NCI-H774 (cell line): ENCODE measurements at regions not wholly inside any gene's neighbourhood (a gene's known extent, or its start where the extent isn't known, plus 50 kb on each side); places are given as distances from the start of the nearest gene placed in this dataset.

Source experiments
- DNase-seq: peaks from one replicate; lab custom pipeline; 2025; lab: John Stamatoyannopoulos, UW

DNA sequence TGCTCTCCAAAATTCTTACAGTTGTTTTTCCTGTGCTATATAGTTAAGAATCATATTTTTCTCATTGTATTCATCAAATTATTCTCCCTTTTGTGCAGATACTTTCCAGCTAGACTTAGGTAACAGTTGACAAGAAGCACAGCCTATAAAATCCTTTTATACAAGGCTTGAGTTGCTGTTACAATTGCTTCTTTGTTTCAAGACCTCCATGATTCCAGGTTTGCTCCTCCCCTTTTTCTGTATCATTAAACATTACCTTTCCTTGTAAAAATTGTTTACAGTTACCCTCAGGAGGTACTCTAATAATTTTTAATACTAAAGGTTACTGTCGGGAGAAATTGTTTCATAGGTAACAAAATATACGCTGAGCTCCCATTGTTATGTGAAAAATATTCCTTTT lies 192.3 kb upstream of the GRID2 start:
- no peak for DNase-seq

GRCh38 chr4:92112805-92113204 lies 191.0 kb upstream of the GRID2 start:
- no peak for DNase-seq

- DNase-seq: no peak
Observed at GRCh38 chr4:92120810-92121498, 182.8 kb upstream of the GRID2 start.

- DNase-seq: no peak
Observed at GRCh38 chr4:92122911-92123310, 180.9 kb upstream of the GRID2 start.

- DNase-seq: no peak
Observed at GRCh38 chr4:92128676-92129075, 175.1 kb upstream of the GRID2 start.

DNA sequence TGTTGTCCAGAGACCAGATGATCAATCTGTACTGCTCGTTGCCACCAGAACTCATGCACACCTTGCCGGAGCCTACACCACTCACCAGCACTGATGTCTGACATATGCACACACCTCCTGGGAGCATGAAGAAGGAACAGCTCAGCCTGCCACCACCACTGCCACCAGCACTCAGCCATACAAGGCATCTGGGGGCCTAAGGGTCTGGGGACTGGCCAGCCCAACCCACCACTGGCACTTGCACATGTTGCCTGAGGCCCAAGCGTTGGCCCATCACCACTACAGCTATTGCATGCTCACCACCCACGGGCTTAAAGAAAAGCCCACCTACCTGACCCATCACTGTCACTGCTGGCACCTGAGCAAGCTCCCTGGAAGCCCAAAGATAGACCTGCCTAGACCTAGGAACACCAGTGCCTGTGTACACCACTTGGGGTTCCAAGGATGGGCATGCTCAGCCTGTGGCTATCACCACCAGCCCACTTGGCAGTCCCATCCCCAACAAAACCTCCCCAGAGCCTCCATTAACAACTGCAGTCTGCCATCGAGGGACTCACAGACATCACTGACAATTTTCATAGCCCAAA lies 174.3 kb upstream of the GRID2 start:
- no peak for DNase-seq

GRCh38 chr4:92136434-92136833 lies 167.3 kb upstream of the GRID2 start:
- DNase-seq: no peak

DNA sequence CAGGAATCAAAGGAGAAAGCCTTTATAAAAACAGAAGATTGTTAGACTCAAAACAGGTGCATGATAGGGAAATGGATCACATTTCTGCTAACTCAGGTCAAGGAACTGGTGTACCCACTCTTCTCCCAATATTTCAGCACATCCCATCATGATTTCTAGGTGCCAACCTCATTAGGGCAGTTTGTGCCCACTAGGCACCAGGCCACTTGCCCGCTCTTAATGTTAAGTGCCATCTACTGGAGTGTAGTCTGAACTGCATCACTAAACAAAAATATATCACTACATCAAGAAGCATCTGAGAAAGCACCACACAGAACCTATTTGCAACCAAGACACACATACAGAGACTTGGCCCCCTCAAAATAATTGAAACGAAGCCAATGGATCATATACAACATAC lies 140.4 kb upstream of the GRID2 start:
- no peak for DNase-seq

GRCh38 chr4:92170340-92170739 lies 133.4 kb upstream of the GRID2 start:
- DNase-seq: no peak

- no peak for DNase-seq
Observed at GRCh38 chr4:92172203-92172602, 131.6 kb upstream of the GRID2 start.

DNA sequence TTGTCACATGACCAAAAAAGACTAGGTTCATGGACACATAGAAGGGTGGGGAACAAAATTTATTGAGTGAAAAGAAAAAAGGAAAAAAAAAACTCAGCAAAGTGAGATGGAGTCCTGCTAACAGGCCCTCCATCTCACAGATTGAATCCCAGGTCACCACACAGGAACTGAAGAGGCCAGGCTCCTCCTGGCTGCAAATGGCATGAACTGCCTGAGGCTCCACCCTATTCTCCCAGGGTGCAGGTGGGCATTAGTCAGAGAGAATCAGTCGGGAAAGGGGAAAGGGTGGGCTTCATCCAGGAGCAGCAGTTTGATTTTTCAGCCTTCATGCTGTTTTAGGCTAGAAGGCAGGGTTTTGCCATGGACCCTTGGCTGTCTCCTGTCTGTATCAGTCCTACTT lies 128.5 kb upstream of the GRID2 start:
- DNase-seq: no peak

GRCh38 chr4:92182006-92182735 lies 121.6 kb upstream of the GRID2 start:
- no peak for DNase-seq

DNA sequence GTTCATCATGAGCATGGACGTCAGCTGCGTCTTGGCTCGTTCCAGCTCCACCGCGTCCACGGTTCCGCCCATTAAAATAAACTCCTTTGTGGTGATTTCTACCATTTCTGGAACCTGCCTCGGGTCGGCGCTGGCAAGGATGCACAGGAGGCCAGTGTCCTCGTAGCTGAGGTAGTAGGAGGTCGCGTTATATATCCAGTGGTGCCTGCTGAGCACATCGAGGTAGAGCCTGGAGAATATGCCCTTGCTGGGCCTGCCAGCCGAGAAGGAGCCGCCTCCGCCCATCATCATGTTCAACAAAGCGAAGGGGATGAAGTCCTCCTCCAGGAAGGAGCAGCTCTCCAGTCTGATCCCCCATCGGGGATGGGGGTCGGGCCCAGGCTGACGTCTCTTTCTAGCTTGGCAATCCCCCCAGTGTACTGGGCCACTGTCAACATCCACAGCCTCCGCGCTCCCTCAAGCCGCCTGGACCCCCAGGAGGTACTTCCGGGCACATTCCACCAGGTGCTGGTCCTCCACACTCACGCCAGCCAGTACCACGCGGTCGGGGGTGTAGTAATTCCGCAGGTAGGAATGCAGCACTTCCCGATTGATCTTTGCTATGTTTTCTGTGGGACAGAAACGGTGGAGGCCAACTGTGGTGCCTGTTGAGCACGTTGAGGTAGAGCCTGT lies 120.9 kb upstream of the GRID2 start:
- DNase-seq: no peak

- DNase-seq: no peak
Observed at GRCh38 chr4:92183825-92184224, 119.9 kb upstream of the GRID2 start.

DNA sequence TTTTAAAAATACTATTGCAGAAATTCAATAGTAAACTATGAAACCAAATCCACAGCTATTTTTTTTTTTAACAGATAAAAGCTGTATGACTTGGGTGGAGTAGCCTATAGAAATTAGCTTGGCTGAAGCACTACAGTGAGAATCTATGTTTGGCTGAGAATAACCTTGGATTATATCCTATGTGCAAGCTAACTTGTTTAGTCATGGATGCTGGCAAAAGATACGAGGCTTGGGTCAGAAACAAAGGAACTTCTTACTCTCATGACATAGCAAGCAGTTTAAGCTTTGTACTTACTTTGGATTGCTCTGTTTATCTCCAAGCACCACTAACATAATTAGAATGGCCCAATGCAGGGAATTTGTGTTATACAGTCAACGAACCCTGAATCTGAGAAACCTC lies 119.2 kb upstream of the GRID2 start:
- DNase-seq: no peak

DNA sequence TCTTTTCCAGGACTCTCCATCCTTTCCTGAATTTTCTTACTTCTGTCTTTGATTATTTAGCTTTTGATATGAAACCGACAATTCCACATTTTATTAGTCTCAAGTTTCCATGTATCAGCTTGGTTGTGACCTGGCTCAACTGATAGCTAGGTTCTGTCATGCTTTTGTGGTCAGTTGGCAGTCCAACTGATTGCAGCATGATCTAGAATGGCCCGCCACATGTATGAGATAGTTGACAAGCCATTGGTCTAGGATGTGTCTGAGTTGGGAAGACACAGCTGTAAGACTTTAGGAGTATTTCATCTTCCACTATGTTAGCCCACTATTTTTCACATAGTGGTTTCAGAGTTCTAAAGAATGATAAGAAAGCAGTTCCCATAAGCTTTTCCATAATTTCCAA lies 117.5 kb upstream of the GRID2 start:
- no peak for DNase-seq

GRCh38 chr4:92189146-92189545 lies 114.6 kb upstream of the GRID2 start:
- DNase-seq: no peak

DNA sequence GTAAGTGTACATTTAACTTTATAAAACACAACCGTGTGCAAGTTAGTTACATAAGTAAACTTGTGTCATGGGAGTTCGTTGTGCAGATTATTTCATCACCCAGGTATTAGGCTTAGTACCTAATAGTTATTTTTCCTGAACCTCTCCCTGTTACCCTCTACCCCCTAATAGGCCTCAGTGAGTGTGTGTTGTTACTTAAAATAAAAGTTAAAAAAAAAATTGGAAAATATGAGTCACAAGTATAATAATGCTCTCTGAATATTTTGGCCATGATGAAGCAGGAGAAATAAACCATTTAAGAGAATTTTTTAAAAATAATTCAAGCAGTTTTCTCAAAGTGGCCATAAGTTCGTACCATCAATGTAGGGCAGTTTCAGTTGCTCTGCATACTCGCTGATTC lies 105.1 kb upstream of the GRID2 start:
- DNase-seq: no peak

- no peak for DNase-seq
Observed at GRCh38 chr4:92199135-92199534, 104.6 kb upstream of the GRID2 start.

GRCh38 chr4:92210906-92211305 lies 92.9 kb upstream of the GRID2 start:
- DNase-seq: no peak

DNA sequence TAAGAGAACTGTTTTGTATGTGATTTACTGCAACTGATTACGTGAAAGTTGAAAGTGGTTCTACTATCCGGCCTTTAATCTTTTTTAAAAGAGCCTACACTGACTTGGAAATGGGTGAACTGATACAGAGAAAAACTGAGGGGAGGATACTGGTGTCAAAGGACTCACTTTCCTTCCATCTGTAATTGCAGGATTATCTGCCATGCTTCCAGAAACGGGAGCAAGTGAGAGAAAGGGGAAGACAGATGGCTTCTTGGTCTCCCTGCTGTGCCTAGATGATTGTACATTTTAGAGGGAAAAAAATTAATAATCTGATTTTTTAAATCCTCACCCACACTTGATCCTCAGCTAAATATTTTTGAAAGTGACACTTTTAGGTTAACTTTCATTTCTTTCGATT lies 88.3 kb upstream of the GRID2 start:
- no peak for DNase-seq

DNA sequence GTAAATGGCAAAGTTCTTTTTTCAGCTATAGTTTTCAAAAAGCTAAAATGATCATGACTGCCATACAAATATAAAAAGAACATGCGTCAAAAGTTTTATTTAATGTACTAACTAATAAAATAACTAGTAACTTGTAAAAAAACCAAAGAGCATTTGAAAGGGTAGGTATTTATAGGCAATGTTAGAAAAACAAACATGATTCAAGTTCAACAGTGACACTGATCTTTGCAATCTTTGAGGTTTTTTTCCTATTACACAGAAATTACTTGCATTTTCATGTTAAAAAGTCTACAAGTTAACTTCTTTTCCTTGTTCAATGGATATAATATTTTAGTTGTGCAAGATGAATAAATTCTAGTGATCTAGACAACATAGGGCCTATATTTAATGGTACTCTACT lies 72.3 kb upstream of the GRID2 start:
- no peak for DNase-seq

GRCh38 chr4:92232566-92232965 lies 71.2 kb upstream of the GRID2 start:
- DNase-seq: no peak
